BJ (cell line): ENCODE measurements at regions not wholly inside any gene's neighbourhood (a gene's known extent, or its start where the extent isn't known, plus 50 kb on each side); places are given as distances from the start of the nearest gene placed in this dataset.

Experiments used
- CTCF ChIA-PET: fragments of 350-600 bp; formaldehyde crosslinking; extraction: SDS; loops from one replicate; lab custom pipeline; 2021; ENCODE audit warnings: antibody characterized with exemption, inconsistent platforms; lab: Yijun Ruan, JAX
- POLR2A ChIA-PET: fragments of 300-600 bp; sonication (Branson Sonifier 250); formaldehyde crosslinking; extraction: SDS; loops from one replicate; lab custom pipeline; 2021; ENCODE audit warnings: antibody characterized with exemption; lab: Charles Lee
- DNase-seq: peaks from one replicate; pipeline ENCODE4 v3.0.0-alpha.2; 2011; ENCODE audit warnings: low read depth
- H3K27me3 ChIP-seq: 2 replicates; pipeline ENCODE4 v1.6.0; 2011; ENCODE audit warnings: low read length; ENCODE audit not compliant: control insufficient read depth, insufficient read depth
- H3K36me3 ChIP-seq: 2 replicates; pipeline ENCODE4 v1.5.1; 2011; ENCODE audit warnings: low read length; ENCODE audit not compliant: control insufficient read depth, insufficient read depth
- H3K4me3 ChIP-seq: 2 replicates; pipeline ENCODE4 v1.5.1; 2011; ENCODE audit warnings: low read depth, mild to moderate bottlenecking, control low read depth, low read length
- CTCF ChIP-seq: IDR thresholded peaks from 2 replicates; pipeline ENCODE4 v1.5.1; 2011; ENCODE audit warnings: low read depth, mild to moderate bottlenecking, control low read depth, inconsistent platforms, low read length, moderate library complexity; ENCODE audit not compliant: insufficient read depth

GRCh38 chr4:14575289-14575688, 427.0 kb upstream of the CPEB2 start:
- CTCF ChIA-PET = no interaction called here
- Histone ChIP-seq H3K4me3 (no peak overlapping the region), H3K27me3 (no peaks in the 10 kb centered on the region), H3K36me3 (no peaks in the 10 kb centered on the region)
- POLR2A ChIA-PET = no interaction called here
- no peak for DNase-seq
- TF ChIP-seq CTCF = no peak

GRCh38 chr4:14575919-14576318, 426.4 kb upstream of the CPEB2 start:
- no peak overlapping the region for H3K4me3 ChIP-seq
- ChIA-PET CTCF (no interaction called here), POLR2A (no interaction called here)
- DNase-seq = no peak
- H3K36me3 ChIP-seq = no peaks in the 10 kb centered on the region
- no peak for TF ChIP-seq CTCF
- no peaks in the 10 kb centered on the region for H3K27me3 ChIP-seq

- DNase-seq = no peak
- H3K4me3 ChIP-seq = no peak overlapping the region
- CTCF ChIA-PET = no interaction called here
- TF ChIP-seq CTCF = no peak
- H3K27me3 ChIP-seq = no peaks in the 10 kb centered on the region
- POLR2A ChIA-PET = no interaction called here
- no peaks in the 10 kb centered on the region for H3K36me3 ChIP-seq
These were observed 422.2 kb upstream of the CPEB2 start for GRCh38 chr4:14580061-14580460.

- TF ChIP-seq CTCF = no peak
- ChIA-PET CTCF (no interaction called here), POLR2A (interaction anchor here (0.7 kb wide), 1 partner anchor 688 kb away, joined by 5 read pairs; no protein-coding TSS in a partner anchor)
- no peak overlapping the region for H3K4me3 ChIP-seq
- no peaks in the 10 kb centered on the region for H3K27me3 ChIP-seq
- no peak for DNase-seq
- H3K36me3 ChIP-seq = no peaks in the 10 kb centered on the region
These were observed 420.5 kb upstream of the CPEB2 start for GRCh38 chr4:14581741-14582140.

- Histone ChIP-seq H3K27me3 (no peaks in the 10 kb centered on the region), H3K36me3 (no peaks in the 10 kb centered on the region), H3K4me3 (no peak overlapping the region)
- no peak for DNase-seq
- POLR2A ChIA-PET = no interaction called here
- CTCF ChIA-PET = no interaction called here
- TF ChIP-seq CTCF = no peak
These were observed 419.6 kb upstream of the CPEB2 start for GRCh38 chr4:14582677-14583076.
